ENCODE measurements at regions not wholly inside any gene's neighbourhood (a gene's known extent, or its start where the extent isn't known, plus 50 kb on each side); places are given as distances from the start of the nearest gene placed in this dataset.

DNA sequence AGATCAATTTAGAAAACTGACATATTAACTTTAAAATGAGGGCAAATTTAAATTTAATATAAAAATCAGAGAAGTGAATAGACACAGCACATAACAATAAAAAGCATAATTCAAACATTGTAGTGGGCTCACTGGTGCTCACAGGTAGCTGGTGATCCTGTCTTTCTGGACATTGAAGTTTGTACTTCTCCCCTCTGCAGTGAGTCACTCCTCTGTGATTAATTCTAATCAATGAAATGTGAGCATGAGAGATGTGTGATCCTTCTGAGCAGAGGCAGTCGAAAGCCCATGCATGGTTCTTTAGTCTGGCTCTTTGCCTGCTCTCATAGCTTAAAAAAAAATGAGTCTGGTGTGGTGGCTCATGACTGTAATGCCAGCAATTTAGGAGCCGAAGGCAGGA lies 59.0 kb upstream of the RERGL start:
- ChIA-PET CTCF (no interaction called here), POLR2A (no interaction called here)
- DNase-seq (ENCODE audit: extremely low spot score), result no peak
- TF ChIP-seq CTCF (IDR thresholded peaks at IDR 0.05; ENCODE audit: control extremely low read depth, extremely low read depth, low read depth, missing control alignments), result no peak

DNA sequence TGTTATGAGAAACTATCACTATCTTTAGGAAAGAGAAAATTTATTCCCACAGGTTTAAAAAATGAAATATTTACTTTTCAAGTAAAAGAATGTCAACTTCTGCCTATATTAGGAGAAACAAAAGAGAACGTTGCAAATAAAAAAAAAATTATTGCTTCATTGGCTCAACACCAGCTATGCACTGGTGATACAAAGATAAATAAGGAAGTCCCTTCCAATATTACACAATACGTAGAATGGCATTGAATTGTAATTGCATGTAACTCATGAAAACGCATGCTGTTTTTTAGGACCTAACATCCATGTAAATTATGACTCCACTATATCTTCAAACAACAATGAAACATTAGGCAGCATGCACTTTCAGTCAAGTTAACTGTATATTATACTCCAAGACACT lies 56.4 kb upstream of the RERGL start:
- CTCF ChIA-PET, result interaction anchor here (0.6 to 2.6 kb wide), 3 partner anchors 10 to 803 kb away, joined by 3 to 8 read pairs (median 3); no protein-coding TSS in a partner anchor
- no peak for TF ChIP-seq CTCF (IDR thresholded peaks at IDR 0.05; ENCODE audit: control extremely low read depth, extremely low read depth, low read depth, missing control alignments)
- DNase-seq (ENCODE audit: extremely low spot score), result no peak
- POLR2A ChIA-PET, result no interaction called here

GRCh38 chr12:18145924-18146323 lies 55.9 kb upstream of the RERGL start:
- ChIA-PET CTCF (interaction anchor here (1.5 to 2.6 kb wide), 2 partner anchors 10 to 12 kb away, joined by 3 to 8 read pairs; no protein-coding TSS in a partner anchor), POLR2A (no interaction called here)
- no peak for TF ChIP-seq CTCF (IDR thresholded peaks at IDR 0.05; ENCODE audit: control extremely low read depth, extremely low read depth, low read depth, missing control alignments)
- no peak for DNase-seq (ENCODE audit: extremely low spot score)

GRCh38 chr12:18141048-18141982 lies 51.3 kb upstream of the RERGL start:
- no peak for DNase-seq (ENCODE audit: extremely low spot score)
- CTCF ChIA-PET, result interaction anchor here (1.0 to 1.1 kb wide), 4 partner anchors 9 to 1050 kb away, joined by 3 to 5 read pairs (median 4); no protein-coding TSS in a partner anchor
- TF ChIP-seq CTCF (IDR thresholded peaks at IDR 0.05; ENCODE audit: control extremely low read depth, extremely low read depth, low read depth, missing control alignments), result no peak
- POLR2A ChIA-PET, result no interaction called here

GRCh38 chr12:18139989-18140596 lies 50.1 kb upstream of the RERGL start:
- CTCF ChIA-PET, result interaction anchor here (1.0 to 2.1 kb wide), 10 partner anchors 9 to 1051 kb away, joined by 3 to 11 read pairs (median 4); no protein-coding TSS in a partner anchor
- peak; percentile 47 for TF ChIP-seq CTCF (IDR thresholded peaks at IDR 0.05; ENCODE audit: control extremely low read depth, extremely low read depth, low read depth, missing control alignments)
- DNase-seq (ENCODE audit: extremely low spot score), result no peak
- POLR2A ChIA-PET, result no interaction called here

All from GM10248 (cell line).